NCI-H1105 (cell line): ENCODE measurements at regions not wholly inside any gene's neighbourhood (a gene's known extent, or its start where the extent isn't known, plus 50 kb on each side); places are given as distances from the start of the nearest gene placed in this dataset.

Experiments used
- DNase-seq: peaks from one replicate; lab custom pipeline; 2025; lab: John Stamatoyannopoulos, UW

DNA sequence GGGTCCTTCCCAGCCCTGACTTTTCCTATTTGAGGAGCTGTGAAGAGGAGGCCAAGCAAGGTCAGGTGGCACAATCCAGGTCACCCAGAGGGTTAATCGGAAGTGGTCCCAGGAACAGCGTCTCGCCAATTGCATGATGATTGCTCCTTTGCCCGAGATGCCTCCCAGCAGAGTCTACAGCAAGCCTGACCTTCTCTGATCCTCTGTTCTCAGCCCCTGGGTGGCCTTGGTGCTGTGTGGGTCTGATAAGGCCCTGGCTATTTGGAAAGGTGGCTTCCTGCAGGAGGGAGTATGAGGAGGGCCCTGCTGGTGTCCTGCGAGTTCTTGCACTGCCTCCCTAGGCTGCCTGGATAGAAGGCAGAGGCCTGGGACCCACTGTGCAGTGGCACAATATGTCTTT, 116.2 kb downstream of the FOXD2 start:
- no peak for DNase-seq

DNA sequence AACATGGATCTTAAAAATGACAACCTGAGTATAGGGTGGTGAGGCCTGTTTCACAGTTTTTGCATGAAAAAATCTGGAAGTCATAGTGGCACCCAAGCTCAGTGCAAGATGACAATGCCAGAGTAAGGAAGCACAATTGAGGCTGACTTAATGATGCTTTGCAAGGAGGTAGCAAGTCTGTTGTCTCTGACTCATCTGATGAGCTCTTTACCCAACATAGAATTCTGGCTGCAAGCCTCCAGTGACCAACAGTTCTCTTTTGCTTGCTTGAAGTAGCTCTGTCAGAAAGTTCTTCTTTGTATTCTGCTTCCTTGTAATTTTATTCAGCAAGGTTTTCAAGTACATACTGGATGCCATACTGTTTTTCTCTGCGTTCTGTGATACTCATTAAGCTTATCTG, 117.1 kb downstream of the FOXD2 start:
- DNase-seq, result no peak

DNA sequence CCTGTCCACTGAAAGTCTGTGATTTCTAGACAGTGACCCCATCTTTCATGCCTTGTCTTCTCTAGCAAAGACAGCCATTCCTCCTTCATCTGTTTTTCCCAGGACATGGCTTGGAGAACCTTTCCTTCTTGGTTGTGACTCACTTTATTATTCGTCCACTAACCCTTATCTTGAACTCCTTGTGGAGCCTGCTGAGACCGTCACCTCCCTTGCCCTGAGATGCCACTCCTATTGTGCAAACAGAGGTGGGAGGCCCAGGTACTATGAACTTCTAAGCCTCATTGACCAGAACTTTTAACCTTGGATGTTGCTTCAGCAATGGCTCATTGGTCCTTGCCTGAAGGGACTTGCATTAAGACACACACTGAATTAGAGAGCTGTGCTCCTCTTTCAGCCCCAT, 117.5 kb downstream of the FOXD2 start:
- DNase-seq, result no peak

DNA sequence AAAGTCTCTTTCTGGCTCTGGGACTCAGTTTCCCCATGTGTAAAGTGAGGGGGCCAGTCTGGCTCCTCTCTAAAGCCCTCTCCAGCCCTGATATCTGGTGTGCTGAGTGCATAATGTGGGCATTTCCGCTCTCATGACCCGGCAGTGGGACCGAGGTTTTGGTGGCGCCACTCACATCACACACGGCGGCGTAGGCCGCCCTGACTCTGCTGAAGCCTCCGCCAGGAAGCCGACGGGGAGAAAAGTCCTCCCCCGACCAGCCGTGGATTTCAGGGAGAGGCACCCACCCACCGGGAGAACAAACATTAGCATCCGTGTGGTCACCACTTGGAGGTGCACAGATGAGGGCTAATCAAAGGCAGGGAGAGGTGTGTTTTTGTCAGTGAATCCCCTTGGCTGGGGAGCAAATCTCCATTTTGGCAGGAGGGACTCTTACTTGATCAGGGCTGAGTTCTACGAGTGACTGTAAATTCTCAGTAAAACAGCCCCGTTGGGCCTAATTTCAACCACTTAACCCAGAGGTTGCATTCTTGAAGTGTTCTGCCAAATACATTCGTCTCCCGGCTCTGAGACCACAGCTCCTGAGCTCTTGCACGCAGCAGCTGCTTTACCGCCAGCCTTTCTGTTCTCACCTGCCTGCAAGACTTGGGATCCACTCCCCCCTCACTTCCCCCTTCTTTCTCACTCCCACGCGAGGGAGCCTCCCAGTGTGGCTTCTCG, 118.2 kb downstream of the FOXD2 start:
- no peak for DNase-seq

DNA sequence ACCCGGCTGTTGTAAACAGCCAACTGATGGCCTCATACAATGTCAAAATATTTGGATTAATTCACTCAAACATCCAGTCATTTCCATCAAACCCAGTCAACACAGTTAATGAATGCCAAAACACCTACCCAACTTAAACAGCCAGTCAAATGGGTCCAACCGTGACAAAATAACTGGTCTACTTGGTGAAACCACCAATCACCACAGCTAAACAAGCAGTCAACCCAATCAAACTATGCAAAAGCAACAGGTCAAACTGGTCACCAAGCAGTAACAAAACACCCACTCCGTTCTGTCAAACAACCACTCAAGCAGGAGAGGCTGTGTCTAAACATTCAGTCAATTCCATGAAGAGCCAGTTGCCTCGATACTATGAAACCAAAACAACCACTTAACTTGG, 119.2 kb downstream of the FOXD2 start:
- DNase-seq, result no peak

DNA sequence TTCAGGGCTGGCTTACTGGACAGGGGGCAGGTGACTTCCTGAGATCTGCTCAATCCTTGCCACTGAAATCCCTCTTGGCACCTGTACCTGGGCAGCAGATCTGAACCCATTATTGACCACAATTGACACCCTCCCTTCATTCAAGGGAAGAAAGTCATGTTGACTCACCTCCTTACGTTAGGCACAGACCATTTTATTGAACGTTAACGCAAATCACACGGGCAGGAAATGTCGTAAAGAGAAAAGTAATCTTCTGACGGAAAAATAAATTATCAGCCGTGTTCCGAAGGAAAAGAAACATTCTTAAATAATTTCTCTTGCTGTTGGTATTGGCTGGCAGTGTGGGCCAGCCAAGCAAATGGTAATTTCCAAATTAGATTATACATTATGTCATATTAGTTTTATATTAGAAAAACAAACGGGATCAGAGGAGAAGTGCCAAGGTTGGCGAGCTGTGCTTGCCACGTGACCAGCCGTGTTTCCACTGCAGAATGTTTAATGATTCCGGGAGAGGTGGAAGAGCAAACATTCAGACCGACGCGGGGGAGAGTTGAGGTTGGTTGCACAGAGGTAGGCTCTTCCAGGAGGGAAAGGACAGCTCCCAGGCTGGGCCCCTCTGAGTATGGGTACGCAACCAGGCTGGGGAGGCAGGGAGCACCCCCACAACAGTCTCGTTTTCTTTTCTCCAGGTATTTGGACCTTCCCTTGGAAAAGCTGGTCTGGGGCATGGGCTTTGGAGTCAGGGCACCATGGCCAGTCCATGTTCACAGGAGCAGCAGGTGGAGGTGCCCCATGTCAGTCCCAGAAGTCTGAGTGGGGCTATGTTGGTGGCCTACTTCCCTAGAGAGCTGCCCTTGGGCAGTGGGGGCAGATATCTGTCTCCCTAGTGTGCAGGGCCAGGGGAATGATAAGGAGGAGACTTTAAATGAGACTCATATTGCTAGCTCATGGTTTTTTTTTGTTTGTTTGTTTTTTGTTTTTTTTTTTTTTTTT, 121.1 kb downstream of the FOXD2 start:
- peak; percentile 47 for DNase-seq

DNA sequence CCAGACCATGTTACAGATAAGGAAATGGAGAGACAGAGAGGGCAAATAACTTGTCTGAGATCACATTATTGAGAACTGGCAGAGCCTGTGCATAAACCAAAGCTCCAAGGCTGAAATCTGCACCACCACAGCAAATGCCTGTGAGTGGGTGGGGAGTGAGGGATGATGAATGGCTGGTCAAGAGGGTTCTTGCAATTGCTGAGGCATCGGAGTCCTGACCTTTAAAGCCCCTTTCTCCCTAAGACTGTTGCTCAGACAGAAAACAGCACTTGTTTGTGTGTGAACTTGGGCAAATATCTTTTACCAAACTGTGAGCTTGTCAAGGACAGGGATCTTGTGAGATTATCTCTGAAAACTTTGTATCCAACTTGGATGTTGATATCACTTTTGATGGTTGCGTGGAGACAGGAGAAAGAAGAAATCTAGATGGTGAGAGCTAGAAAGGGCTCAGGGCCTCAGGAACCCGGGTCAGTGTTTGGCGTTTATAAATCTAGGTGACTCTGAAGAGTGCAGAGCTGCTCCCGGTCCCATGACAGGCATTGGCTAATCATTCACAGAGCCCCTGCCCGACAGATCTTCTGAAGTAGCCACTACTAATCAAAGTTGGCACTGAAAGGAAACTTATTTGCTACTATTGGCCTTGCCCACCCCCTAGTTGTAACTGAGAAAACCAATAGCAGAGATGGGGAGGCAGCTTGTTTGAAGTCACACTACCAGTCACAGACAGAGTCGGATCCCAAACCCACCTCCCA, 122.3 kb downstream of the FOXD2 start:
- DNase-seq, result no peak

DNA sequence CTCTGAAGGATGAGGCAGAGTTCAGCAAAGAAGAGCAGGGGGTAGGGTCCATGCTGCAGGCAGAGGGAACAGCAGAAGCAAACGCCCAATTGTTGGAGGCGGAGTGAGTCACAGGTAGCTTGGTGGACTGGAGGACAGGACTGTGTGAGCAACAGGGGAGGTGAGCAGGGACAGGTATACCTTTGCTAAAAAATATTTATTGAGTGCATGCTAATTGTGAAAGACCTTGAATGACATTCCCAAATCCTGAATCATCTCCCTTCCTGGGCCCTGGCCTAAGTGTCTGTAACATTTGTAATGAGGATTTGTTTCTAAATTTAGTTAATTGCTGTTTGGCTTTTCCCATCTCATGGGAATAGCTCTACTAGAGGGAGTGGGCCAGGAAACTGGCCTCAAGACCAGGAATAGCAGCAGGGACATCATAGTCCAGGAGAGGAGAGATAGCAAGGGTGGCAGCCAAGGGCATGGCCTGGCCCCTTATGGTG, 123.7 kb downstream of the FOXD2 start:
- DNase-seq, result no peak

DNA sequence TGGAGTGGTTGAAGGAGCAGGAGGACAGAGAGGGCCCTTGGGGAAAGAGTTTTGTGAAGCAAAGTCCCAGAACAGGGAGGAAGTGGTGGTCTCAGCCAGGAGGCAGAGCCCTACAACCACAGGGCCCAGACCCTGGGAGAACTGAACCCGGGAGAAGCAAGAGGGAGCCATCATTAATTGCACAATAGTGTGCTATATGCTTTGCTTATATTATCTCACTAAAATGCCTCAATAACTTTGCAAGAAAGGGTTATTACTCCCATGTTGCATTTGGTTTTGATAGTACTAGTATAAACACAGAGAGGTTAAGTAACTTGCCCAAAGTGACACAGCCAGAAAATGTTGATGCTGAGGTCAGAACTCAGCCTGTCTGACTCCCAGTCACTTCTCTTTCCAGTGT, 124.3 kb downstream of the FOXD2 start:
- DNase-seq, result no peak

DNA sequence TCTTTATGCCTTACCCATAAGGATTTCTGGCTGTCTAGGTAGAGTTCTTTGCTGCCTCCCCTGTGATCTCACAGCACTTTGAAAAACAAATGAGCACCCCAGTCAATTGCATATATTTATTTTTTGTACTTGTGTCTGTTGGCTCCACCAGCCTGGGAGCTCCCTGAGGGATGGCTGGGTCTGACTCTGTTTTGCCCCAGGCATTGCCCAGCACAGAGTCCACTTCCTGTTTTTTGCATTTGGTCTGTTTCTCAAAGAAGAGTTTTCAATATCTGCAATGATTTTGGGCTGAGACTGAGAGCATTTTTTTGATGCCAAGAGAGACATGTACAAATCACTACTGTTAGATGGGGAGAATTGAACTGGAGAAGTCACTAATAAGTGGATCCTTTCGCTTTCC, 125.0 kb downstream of the FOXD2 start:
- no peak for DNase-seq

DNA sequence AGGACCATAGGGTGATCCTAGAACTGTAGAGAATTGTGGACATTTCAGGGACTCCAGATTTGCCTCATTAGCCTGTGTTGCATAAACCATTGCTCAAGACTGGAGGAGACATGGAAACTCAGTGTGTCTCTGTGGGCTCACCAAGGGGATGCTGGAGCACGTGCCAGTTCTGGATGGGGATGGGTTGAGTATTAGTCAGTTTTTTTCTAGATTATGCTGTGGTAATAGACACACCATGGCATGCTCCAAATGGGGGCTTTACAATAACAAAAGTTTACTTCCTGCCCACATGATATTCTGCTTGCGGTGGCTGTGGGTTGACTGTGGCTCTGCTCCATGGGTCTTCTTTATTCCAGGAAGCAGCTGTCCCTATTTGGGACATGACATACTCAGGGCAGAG, 125.4 kb downstream of the FOXD2 start:
- no peak for DNase-seq

DNA sequence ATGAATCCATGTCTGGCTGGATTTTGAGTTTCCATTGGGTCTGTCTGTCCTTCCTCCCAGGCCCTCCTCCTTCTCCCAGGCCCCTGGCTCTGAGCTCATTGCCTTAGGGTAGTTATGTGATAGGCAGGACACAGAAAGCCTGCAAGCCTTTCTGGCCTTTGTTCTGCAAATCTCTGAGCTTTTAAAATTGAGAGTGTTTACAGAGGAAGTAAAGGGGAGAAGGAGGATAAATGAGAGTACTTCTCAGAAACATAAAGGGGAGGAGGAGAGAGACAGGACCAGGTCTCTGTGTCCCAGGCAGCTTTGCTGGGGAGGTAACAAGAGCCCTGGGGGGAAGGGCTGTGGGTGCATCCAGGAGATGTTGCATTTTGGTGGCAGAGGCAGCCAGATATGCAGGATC, 126.7 kb downstream of the FOXD2 start:
- no peak for DNase-seq

DNA sequence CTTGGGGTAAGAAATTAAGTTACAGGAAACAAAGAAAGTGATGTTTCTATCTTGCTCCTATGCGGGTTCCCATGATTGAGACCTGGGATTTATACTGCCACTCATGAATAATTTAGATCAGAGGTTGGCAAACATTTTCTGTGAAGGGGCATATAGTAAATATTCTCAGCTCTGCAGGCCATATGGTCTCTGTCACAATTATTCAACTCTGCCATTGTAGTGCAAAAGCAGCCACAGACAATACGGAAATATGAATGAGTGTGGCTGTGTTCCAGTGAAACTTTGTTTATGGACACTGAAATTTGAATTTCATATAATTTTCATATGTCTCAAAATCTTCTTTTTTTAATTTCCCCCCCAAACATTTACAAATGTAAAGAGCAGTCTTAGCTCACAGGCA, 127.2 kb downstream of the FOXD2 start:
- no peak for DNase-seq

DNA sequence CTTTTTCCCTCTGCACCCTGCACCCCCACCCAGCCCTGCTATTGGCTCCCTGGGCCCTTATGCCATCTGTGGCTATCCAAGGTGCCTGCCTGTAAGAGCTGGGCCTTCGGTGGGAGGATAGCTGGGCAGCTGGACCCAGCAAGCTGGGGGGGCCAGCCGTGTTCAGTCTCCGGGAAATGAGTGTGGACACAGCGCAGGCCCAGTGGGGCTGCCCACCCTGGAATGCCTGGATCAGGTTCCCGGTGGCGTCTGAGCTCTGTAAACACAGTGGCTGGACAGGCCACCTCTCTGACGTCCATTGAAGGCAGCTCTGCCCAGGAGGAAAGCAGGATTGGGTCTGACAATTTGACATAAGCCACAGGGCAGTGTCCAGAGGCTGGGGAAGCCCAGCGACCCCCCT, 127.8 kb downstream of the FOXD2 start:
- DNase-seq, result no peak

DNA sequence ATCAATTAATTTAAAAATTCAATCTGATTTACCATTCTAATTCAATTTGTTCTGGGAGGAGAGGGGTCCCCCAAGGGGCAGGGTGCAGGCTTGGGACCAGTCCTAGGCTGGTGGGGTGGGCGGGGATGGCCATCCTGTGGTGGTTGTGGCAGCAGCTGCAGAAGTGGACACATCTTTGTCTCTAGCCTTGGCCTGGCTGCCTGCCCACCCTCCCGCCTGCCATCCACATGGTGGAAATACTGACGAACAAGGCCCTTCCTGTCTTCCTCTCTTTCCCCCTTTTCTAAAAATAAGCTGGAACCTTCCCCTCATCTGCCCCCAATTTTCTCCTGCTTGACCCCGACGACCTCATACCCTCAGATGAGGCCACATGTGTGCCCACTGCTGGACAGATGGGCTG, 130.9 kb downstream of the FOXD2 start:
- DNase-seq, result no peak

DNA sequence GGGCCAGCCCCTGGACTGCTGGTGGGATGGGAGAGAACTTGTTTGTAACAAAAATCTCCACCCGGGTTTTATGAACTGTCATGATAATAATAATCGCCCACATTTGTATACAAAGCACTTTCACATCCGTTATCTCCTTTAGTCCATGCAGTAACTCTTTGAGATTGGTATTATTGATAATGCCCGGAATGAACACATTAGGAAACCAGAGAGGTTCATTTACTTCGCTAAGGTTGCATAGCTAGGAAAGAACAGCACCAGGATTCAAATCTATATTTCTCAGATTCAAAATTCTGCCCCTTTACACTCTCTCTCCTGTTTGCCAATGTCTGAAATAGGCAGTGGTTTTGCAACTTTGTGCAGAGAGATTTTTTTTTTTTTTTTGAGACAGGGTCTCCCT, 131.4 kb downstream of the FOXD2 start:
- DNase-seq, result no peak

DNA sequence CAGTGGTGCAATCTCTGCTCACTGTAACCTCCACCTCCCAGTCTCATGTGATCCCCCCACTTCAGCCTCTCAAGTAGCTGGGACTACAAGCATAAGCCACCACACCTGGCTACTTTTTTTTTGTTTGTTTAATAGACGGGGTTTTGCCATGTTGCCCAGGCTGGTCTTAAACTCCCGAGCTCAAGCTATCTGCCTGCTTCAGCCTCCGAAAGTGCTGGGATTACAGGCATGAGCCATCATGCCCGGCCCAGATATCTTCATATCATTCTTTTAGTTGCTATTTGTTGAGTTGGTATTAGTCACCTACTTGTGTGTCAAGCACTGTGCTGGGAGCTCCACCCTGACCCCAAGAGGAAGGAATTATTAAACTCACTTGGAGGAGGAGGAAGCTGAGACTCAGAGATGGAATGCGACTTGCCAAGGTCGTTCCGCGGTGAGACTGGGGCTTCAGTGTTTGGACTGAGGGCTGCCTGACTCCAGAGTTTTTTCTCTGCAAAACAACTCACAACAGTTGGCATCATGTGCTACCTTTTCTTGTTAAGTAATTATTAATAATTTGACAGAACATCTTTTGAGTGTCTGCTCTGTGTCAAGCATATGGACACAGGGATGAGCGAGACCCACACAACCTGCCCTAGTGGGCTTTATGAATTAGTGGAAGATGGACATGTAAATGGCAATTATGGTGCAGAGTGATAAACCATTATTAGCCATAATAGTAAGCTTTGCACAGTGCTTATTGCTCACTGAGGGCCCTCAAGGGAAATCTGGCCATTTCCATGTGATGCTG, 132.0 kb downstream of the FOXD2 start:
- DNase-seq, result no peak

DNA sequence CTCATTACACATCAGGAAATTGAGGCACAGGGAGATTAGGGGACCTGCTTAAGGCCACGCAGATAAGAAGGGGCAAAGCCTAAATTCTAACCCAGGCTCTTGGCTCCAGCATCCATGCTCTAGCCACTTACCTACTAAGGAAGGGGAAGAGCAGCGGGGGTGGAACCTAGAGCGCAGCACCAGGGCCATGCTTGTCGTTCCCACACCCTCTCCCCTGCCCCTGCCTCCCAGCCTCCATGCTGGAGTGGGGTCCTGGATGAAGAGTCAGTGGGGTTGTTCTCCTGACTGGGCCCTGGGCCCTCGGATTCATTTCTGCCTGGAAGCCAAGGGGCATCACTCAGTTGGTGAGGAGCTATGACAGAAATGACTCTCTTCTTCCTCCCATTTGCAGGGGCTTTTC, 133.3 kb downstream of the FOXD2 start:
- no peak for DNase-seq

DNA sequence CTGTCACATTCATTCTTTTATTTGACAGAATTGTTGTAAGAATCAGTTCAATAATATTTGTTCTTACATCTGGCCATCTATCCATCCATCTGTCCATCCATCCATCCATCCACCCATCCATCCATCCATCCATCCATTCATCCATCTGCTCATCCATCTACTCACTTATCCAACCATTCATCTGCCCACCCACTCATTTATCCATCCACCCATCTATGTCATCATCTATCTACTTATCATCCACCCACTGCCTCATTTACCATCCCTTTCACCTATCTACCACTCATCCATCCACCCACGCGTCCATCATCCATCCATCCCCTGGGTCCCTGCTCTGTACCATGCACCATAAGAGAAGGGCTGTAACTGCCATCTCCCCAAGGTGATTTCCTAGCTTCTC, 134.1 kb downstream of the FOXD2 start:
- no peak for DNase-seq

DNA sequence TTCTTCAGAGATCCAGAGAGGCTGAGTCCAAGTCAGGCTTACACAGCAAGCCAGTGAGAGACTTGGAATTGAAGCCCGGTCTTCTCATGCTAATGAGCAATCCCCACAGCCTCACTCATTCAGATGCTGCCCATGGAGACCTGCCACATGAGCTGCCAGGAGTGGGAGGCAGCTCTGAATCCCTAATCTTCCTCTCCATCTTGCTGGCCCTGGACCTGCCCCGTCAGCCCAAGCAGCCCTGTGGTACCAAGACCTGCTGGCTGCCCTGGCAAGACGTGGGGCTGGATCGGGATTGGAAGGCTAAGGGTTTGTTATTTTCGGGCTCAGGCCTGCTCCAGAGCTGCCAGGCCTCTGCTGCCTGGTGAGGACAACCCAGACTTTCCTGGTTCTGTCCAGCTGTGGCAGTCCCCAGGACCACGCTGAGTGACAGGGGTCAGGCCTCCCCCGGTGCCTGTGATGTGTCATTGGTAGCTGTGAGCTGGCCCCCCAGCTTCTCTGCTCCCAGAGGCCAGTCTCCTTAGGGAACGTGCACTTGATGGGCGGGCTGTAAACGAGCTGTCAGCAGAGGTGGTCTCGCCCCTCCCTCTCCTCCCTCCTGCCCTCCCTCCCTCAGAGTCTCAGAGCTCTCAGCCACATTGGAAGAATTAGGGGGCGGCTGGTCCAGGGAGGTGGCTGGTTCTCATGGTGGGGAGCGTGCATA, 135.0 kb downstream of the FOXD2 start:
- DNase-seq, result no peak
